Effector memory CD4-positive, alpha-beta T cell (primary cell): ENCODE measurements at regions not wholly inside any gene's neighbourhood (a gene's known extent, or its start where the extent isn't known, plus 50 kb on each side); places are given as distances from the start of the nearest gene placed in this dataset.

ENCODE experiments used
- DNase-seq, 3 donors: peaks; one replicate each; pipeline ENCODE4 v3.0.0-alpha.2; 2020
- H3K27ac ChIP-seq: 2 replicates; pipeline ENCODE4 v1.7.0; 2013; ENCODE audit warnings: mild to moderate bottlenecking, low read length, moderate library complexity; ENCODE audit not compliant: insufficient read depth, poor library complexity, severe bottlenecking
- H3K27me3 ChIP-seq: replicated peaks from 2 replicates; pipeline ENCODE4 v1.7.0; 2013; ENCODE audit warnings: mild to moderate bottlenecking, low read length; ENCODE audit not compliant: insufficient read depth, control insufficient read depth, poor library complexity, severe bottlenecking
- H3K36me3 ChIP-seq: 2 replicates; pipeline ENCODE4 v1.7.0; 2013; ENCODE audit warnings: mild to moderate bottlenecking, low read length, moderate library complexity; ENCODE audit not compliant: control insufficient read depth, insufficient read depth
- H3K4me1 ChIP-seq: 2 replicates; pipeline ENCODE4 v1.7.0; 2013; ENCODE audit warnings: low read length, mild to moderate bottlenecking; ENCODE audit not compliant: control insufficient read depth, insufficient read depth, poor library complexity, severe bottlenecking
- H3K4me3 ChIP-seq: 2 replicates; pipeline ENCODE4 v1.7.0; 2013; ENCODE audit warnings: low read length, low read depth, mild to moderate bottlenecking; ENCODE audit not compliant: insufficient read depth, poor library complexity, severe bottlenecking
- H3K9me3 ChIP-seq: 2 replicates; pipeline ENCODE4 v1.7.0; 2013; ENCODE audit warnings: mild to moderate bottlenecking, low read length, moderate library complexity; ENCODE audit not compliant: control insufficient read depth

GRCh38 chr11:37100008-37100407 lies 502.0 kb upstream of the RAG2 start:
- no peak for DNase-seq
- Histone ChIP-seq H3K4me3 (no peak overlapping the region), H3K36me3 (no peaks in the 10 kb centered on the region), H3K4me1 (no peaks in the 10 kb centered on the region), H3K27ac (no peak overlapping the region), H3K27me3 (no peaks in the 10 kb centered on the region), H3K9me3 (no peaks in the 10 kb centered on the region)

- H3K4me3 ChIP-seq: no peak overlapping the region
- no peaks in the 10 kb centered on the region for H3K4me1 ChIP-seq
- no peaks in the 10 kb centered on the region for H3K27me3 ChIP-seq
- no peaks in the 10 kb centered on the region for H3K9me3 ChIP-seq
- H3K27ac ChIP-seq: no peak overlapping the region
- H3K36me3 ChIP-seq: no peaks in the 10 kb centered on the region
- DNase-seq: no peak
These were observed 494.5 kb upstream of the RAG2 start for GRCh38 chr11:37092487-37092886.

- Histone ChIP-seq H3K27me3 (no peaks in the 10 kb centered on the region), H3K4me3 (no peak overlapping the region), H3K4me1 (no peaks in the 10 kb centered on the region), H3K9me3 (no peaks in the 10 kb centered on the region), H3K27ac (no peak overlapping the region), H3K36me3 (no peaks in the 10 kb centered on the region)
- DNase-seq: no peak
These were observed 491.4 kb upstream of the RAG2 start for GRCh38 chr11:37089439-37089838.

- Histone ChIP-seq H3K9me3 (no peaks in the 10 kb centered on the region), H3K4me3 (no peak overlapping the region), H3K36me3 (no peaks in the 10 kb centered on the region), H3K4me1 (no peaks in the 10 kb centered on the region), H3K27me3 (no peaks in the 10 kb centered on the region), H3K27ac (no peak overlapping the region)
- no peak for DNase-seq
These were observed 490.5 kb upstream of the RAG2 start for GRCh38 chr11:37088573-37088910.

GRCh38 chr11:37087650-37088572 lies 489.9 kb upstream of the RAG2 start:
- Histone ChIP-seq H3K4me3 (no peak overlapping the region), H3K4me1 (no peaks in the 10 kb centered on the region), H3K27me3 (no peaks in the 10 kb centered on the region), H3K9me3 (no peaks in the 10 kb centered on the region), H3K36me3 (no peaks in the 10 kb centered on the region), H3K27ac (no peak overlapping the region)
- DNase-seq: no peak

GRCh38 chr11:37078521-37078920 lies 480.5 kb upstream of the RAG2 start:
- H3K27me3 ChIP-seq: no peaks in the 10 kb centered on the region
- H3K4me3 ChIP-seq: no peak overlapping the region
- DNase-seq: no peak
- H3K9me3 ChIP-seq: no peaks in the 10 kb centered on the region
- H3K4me1 ChIP-seq: no peaks in the 10 kb centered on the region
- no peak overlapping the region for H3K27ac ChIP-seq
- H3K36me3 ChIP-seq: no peaks in the 10 kb centered on the region

GRCh38 chr11:37076866-37077265 lies 478.8 kb upstream of the RAG2 start:
- no peaks in the 10 kb centered on the region for H3K9me3 ChIP-seq
- H3K4me1 ChIP-seq: no peaks in the 10 kb centered on the region

GRCh38 chr11:37072538-37073055 lies 474.6 kb upstream of the RAG2 start:
- H3K9me3 ChIP-seq: no peaks in the 10 kb centered on the region
- H3K36me3 ChIP-seq: no peaks in the 10 kb centered on the region
- H3K27me3 ChIP-seq: no peaks in the 10 kb centered on the region
- H3K4me3 ChIP-seq: no peak overlapping the region
- no peak overlapping the region for H3K27ac ChIP-seq
- no peak for DNase-seq
- no peaks in the 10 kb centered on the region for H3K4me1 ChIP-seq

More at GRCh38 chr11:37076866-37077265, 478.8 kb upstream of the RAG2 start:
- no peak for DNase-seq
- no peak overlapping the region for H3K4me3 ChIP-seq
- H3K27ac ChIP-seq: no peak overlapping the region
- no peaks in the 10 kb centered on the region for H3K27me3 ChIP-seq
- no peaks in the 10 kb centered on the region for H3K36me3 ChIP-seq

GRCh38 chr11:37050311-37050710 lies 452.3 kb upstream of the RAG2 start:
- Histone ChIP-seq H3K9me3 (no peaks in the 10 kb centered on the region), H3K4me1 (no peaks in the 10 kb centered on the region), H3K27me3 (no peaks in the 10 kb centered on the region), H3K27ac (no peak overlapping the region), H3K4me3 (no peak overlapping the region), H3K36me3 (no peaks in the 10 kb centered on the region)
- no peak for DNase-seq

GRCh38 chr11:37040921-37041320 lies 442.9 kb upstream of the RAG2 start:
- Histone ChIP-seq H3K27me3 (no peaks in the 10 kb centered on the region), H3K4me1 (no peaks in the 10 kb centered on the region), H3K9me3 (no peaks in the 10 kb centered on the region), H3K27ac (no peak overlapping the region), H3K36me3 (no peaks in the 10 kb centered on the region), H3K4me3 (no peak overlapping the region)
- DNase-seq: no peak
